ENCODE measurements at regions not wholly inside any gene's neighbourhood (a gene's known extent, or its start where the extent isn't known, plus 50 kb on each side); places are given as distances from the start of the nearest gene placed in this dataset.

DNA sequence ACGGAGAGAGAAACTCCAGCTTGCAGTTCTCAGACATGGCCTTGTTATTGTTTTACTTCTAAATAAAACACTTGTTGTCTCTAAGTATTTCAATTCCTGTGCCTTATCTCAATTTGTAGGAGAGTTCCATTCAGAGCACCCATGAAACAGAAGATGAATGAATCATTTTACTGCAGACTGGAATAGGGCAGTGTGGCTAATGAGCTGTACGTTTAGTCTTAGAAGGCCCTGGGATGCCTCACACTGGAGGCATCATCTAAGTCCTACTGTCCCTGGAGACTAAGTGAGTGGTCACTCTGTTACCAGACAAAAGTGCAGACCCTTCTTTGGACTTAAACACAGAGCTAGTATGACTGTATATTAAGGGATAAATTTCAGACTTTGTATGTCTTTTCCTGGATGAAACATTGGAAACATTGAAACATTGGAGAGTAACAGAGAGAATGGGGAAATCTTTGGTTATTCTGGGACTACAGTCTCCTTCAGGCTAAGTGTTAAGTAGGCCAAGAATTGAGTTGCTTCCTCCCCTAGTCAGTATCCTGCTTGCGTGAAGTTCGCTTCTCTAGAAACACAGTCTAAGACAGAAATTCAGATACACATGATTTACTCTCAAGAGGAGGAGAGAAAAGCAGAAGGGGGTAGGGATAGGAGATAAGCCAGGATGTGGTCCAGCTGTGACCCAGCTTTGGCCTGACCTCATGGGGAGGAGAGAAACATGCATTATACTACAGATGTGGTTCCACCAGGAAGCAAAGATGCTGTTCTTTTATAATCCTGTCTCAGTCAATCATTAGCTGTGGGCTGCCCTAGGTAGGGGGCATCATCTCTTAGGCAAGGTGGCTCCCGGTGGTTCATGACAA, 167.4 kb upstream of the BMP2 start:
- H3K9me3 ChIP-seq (ENCODE audit: insufficient read depth, low read length), result no peaks in the 10 kb centered on the region
- H3K4me1 ChIP-seq (ENCODE audit: low read length), result no peaks in the 10 kb centered on the region
- H3K36me3 ChIP-seq (replicated peaks; ENCODE audit: low read depth, low read length), result no peaks in the 10 kb centered on the region
- H3K4me3 ChIP-seq (ENCODE audit: low read length), result no peak overlapping the region
- no peaks in the 10 kb centered on the region; the same call in 1 of the 2 replicates for H3K27me3 ChIP-seq (ENCODE audit: low read depth, low read length)
- H3K27ac ChIP-seq (ENCODE audit: low read length), result no peak overlapping the region
- no peak overlapping the region for H2AFZ ChIP-seq (ENCODE audit: low read depth, low read length)
- no peak overlapping the region for H3K9ac ChIP-seq (ENCODE audit: low read length)
- H3K4me2 ChIP-seq (ENCODE audit: low read length), result no peak overlapping the region
- no peaks in the 10 kb centered on the region for H4K20me1 ChIP-seq (ENCODE audit: insufficient read depth, low read length)
- TF ChIP-seq, protein P1, sequence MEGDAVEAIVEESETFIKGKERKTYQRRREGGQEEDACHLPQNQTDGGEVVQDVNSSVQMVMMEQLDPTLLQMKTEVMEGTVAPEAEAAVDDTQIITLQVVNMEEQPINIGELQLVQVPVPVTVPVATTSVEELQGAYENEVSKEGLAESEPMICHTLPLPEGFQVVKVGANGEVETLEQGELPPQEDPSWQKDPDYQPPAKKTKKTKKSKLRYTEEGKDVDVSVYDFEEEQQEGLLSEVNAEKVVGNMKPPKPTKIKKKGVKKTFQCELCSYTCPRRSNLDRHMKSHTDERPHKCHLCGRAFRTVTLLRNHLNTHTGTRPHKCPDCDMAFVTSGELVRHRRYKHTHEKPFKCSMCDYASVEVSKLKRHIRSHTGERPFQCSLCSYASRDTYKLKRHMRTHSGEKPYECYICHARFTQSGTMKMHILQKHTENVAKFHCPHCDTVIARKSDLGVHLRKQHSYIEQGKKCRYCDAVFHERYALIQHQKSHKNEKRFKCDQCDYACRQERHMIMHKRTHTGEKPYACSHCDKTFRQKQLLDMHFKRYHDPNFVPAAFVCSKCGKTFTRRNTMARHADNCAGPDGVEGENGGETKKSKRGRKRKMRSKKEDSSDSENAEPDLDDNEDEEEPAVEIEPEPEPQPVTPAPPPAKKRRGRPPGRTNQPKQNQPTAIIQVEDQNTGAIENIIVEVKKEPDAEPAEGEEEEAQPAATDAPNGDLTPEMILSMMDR (IDR thresholded peaks at IDR 0.05; ENCODE audit: low read depth, low read length), result no peak
- no peak for TF ChIP-seq EZH2phosphoT487 (IDR thresholded peaks at IDR 0.05; ENCODE audit: low read depth)
- no peaks in the 10 kb centered on the region for H3K79me2 ChIP-seq (ENCODE audit: low read length)

DNA sequence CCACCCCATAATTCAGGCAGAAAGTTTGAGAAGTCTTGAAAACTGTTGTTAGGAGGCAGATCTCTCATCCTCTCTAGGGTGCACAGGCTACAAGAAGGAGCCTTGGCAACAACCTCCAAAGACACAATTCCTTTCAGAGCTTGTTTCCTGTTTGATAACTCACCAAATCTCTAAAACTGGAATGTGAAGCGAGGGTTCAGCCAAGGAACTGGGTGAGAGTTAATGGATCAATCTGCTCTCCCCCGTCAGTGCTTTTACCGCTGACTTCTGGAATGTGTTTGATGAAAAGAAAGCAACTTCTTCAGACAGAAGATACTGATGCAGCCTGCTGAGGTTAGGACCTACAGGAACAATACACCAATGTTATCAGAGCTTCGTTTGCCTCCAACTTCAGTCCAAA, 171.8 kb upstream of the BMP2 start:
- no peaks in the 10 kb centered on the region for H3K9me3 ChIP-seq (ENCODE audit: insufficient read depth, low read length)
- H3K27me3 ChIP-seq (ENCODE audit: low read depth, low read length), result no peaks in the 10 kb centered on the region
- no peak overlapping the region for H3K4me2 ChIP-seq (ENCODE audit: low read length)
- TF ChIP-seq, protein P1 (IDR thresholded peaks at IDR 0.05; ENCODE audit: low read depth, low read length), result no peak
- TF ChIP-seq EZH2phosphoT487 (IDR thresholded peaks at IDR 0.05; ENCODE audit: low read depth), result no peak
- no peak overlapping the region for H2AFZ ChIP-seq (ENCODE audit: low read depth, low read length)
- H4K20me1 ChIP-seq (ENCODE audit: insufficient read depth, low read length), result no peaks in the 10 kb centered on the region
- no peak overlapping the region for H3K4me3 ChIP-seq (ENCODE audit: low read length)
- no peaks in the 10 kb centered on the region for H3K79me2 ChIP-seq (ENCODE audit: low read length)
- no peak overlapping the region for H3K9ac ChIP-seq (ENCODE audit: low read length)
- H3K27ac ChIP-seq (ENCODE audit: low read length), result no peak overlapping the region
- H3K4me1 ChIP-seq (ENCODE audit: low read length), result no peaks in the 10 kb centered on the region
- H3K36me3 ChIP-seq (replicated peaks; ENCODE audit: low read depth, low read length), result no peaks in the 10 kb centered on the region

DNA sequence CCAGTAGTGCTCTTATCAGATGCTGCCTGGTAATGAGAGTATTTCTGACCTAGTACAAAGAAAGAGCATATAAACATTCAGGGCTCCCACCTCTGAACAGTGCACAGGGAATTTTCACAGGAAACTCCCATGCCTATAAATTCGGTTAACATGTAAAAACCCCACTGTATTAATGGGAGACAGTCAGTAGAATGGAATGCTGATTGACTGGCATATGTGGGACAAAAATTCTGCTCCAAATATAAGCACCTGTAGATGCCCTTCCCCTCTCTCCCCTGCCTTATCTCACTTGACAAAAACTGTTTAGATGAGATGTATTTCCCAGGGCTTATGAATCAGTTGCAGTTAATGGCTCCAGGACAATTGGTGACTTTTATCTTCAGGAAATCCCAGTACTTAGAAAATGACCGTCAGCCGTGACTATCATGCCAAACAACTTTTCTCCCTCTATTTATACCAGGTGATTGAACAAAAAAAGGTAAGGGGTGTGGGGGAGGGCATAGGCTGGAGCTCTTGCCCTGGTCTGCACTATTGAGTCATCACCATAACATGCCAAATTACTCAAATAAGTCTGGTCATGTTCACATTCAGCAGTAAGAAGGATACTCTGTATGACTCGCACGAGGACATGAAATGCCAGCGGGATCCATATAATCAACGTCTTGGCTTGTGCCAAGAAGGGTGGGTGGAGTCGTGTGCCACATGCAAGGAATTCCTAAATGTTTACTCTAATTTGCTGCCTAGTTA, 176.4 kb upstream of the BMP2 start:
- Histone ChIP-seq H3K9ac (ENCODE audit: low read length) (no peak overlapping the region), H3K4me1 (ENCODE audit: low read length) (no peaks in the 10 kb centered on the region), H3K4me2 (ENCODE audit: low read length) (no peak overlapping the region), H3K36me3 (replicated peaks; ENCODE audit: low read depth, low read length) (no peaks in the 10 kb centered on the region), H3K79me2 (ENCODE audit: low read length) (no peaks in the 10 kb centered on the region), H3K4me3 (ENCODE audit: low read length) (no peak overlapping the region), H3K9me3 (ENCODE audit: insufficient read depth, low read length) (no peaks in the 10 kb centered on the region), H3K27me3 (ENCODE audit: low read depth, low read length) (no peaks in the 10 kb centered on the region), H3K27ac (ENCODE audit: low read length) (no peak overlapping the region), H4K20me1 (ENCODE audit: insufficient read depth, low read length) (no peaks in the 10 kb centered on the region), H2AFZ (ENCODE audit: low read depth, low read length) (no peak overlapping the region)
- TF ChIP-seq, protein P1 (IDR thresholded peaks at IDR 0.05; ENCODE audit: low read depth, low read length), result no peak
- TF ChIP-seq EZH2phosphoT487 (IDR thresholded peaks at IDR 0.05; ENCODE audit: low read depth), result no peak

DNA sequence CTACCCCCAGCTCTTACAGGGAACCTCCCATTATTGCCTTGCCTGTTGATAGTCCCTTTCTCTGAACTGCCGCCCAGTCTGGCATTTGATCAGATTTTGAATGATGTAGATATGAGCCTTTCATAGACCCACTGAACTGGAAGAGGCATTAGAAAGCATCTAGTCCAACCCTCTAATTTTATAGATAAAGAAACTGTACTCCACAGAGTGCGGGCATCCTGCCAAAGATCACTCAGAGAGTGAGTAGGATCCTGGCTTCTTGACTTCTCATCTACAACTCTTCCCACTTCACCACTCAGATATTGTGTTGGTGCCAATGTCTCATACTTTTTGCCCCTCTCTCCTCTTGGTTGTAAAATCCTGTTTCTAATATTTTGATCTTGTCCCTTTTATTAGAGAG, 179.2 kb upstream of the BMP2 start:
- H4K20me1 ChIP-seq (ENCODE audit: insufficient read depth, low read length), result no peaks in the 10 kb centered on the region
- H3K27ac ChIP-seq (ENCODE audit: low read length), result no peak overlapping the region
- H2AFZ ChIP-seq (ENCODE audit: low read depth, low read length), result no peak overlapping the region
- no peaks in the 10 kb centered on the region for H3K79me2 ChIP-seq (ENCODE audit: low read length)
- H3K27me3 ChIP-seq (ENCODE audit: low read depth, low read length), result no peaks in the 10 kb centered on the region
- H3K9ac ChIP-seq (ENCODE audit: low read length), result no peak overlapping the region
- no peak overlapping the region for H3K4me2 ChIP-seq (ENCODE audit: low read length)
- H3K9me3 ChIP-seq (ENCODE audit: insufficient read depth, low read length), result no peaks in the 10 kb centered on the region
- H3K4me3 ChIP-seq (ENCODE audit: low read length), result no peak overlapping the region
- H3K4me1 ChIP-seq (ENCODE audit: low read length), result no peaks in the 10 kb centered on the region
- TF ChIP-seq, protein P1 (IDR thresholded peaks at IDR 0.05; ENCODE audit: low read depth, low read length), result no peak
- TF ChIP-seq EZH2phosphoT487 (IDR thresholded peaks at IDR 0.05; ENCODE audit: low read depth), result no peak
- no peaks in the 10 kb centered on the region for H3K36me3 ChIP-seq (replicated peaks; ENCODE audit: low read depth, low read length)
